ENCODE measurements at regions not wholly inside any gene's neighbourhood (a gene's known extent, or its start where the extent isn't known, plus 50 kb on each side); places are given as distances from the start of the nearest gene placed in this dataset.
"Not testable (repeated sequence)": the region's sequence is repeated elsewhere in the genome, so short reads cannot be mapped to it uniquely, and the experiment has no call there.

- no peak for DNase-seq
These were observed 1118.9 kb upstream of the CELF2 start for GRCh38 chr10:9898633-9899395.

DNA sequence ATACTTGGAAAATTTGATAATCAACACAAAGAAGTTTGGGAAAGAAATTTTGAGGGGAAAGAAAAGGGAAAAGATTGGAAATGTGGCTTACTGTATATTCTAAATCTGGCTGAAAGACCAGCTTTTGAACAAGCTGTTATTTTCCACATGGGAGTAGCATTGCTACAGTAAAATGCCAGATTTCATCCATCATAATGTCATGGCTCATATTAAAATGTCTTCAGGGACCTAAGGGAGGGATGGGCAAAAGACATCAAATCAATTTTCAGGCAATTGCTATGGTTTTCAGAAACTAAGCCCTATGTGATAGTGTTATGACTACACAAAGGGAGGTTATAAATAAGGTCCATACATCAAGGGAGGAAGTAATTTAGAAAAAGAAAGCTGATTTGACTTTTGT lies 1116.9 kb upstream of the CELF2 start:
- no peak for DNase-seq

DNA sequence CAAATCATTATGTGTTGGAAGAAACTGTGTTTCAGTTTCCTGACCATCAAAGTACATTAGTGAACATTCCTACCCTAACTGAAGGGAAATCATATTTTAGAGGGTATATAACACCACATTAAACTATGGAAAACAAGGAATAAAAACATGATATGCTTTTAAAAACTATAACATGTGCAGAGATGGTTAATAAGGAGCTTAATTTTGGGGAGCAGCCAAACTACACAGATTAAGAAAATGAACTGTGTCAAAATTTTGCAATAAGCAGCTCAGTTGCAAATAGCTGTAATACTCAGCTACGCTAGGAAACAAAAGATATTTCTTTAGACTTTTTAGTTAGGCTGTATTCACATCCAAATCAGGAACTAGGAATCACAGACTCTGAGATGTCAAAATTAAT lies 1115.7 kb upstream of the CELF2 start:
- DNase-seq: no peak

- no peak for DNase-seq
These were observed 1107.2 kb upstream of the CELF2 start for GRCh38 chr10:9910446-9910845.

DNA sequence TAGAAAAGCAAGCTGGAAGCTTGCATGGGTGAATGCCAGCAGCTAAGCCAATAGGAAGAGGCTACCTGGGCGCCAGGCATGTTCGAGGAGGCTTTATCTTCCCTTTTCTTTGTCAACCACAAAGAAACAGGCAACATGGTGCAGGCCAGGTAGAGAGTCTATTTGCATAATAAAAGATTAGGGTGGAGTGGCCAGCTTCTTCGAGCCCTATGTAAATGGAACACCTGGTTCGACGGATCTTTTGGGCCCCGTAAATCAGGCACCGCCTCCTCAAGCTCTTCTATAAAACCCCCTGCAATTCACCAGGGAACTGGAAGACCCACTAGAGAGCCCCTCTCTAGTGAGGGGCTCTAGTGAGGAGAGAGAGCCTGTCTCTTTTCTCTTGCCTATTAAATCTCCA lies 1106.2 kb upstream of the CELF2 start:
- no peak for DNase-seq

- no peak for DNase-seq
These were observed 1103.7 kb upstream of the CELF2 start for GRCh38 chr10:9913876-9914514.

DNA sequence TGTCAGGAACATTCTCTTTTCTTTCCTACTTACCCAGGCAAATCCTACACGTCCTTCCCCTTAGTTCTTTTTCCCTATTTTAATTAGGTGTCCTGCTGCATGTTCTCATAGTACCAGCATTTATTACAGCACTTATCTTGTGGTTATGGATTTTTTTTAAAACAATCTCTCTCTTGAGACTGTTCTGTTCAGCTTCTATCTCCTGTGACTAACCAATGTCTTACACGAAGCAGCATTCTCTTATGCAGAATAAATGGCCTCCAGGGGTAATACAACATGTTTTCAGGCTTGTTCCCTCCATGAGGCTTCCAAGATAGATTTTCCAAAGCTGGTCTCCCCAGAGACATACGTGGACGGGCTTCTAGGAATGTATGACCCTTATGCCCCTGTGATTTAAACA lies 1096.1 kb upstream of the CELF2 start:
- no peak for DNase-seq

GRCh38 chr10:9922126-9922870 lies 1095.4 kb upstream of the CELF2 start:
- DNase-seq: no peak

DNA sequence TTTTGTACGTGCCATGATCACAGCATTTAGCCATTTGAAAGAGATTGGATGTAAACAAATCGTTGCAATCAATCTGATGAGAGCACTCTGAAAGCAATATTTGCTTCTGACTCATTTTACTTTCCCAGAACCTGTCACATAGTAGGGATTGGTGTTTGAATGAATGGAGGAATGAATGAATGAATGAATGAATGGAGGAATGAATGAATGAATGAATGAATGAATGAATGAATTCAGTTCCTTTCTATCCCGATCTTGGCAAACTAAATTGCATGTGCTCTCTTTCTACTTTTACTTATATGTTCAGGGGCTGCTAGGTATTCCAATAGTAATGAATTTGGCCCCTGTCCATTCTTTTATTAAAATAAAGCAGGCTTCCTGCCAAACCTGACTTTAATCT lies 1091.7 kb upstream of the CELF2 start:
- no peak for DNase-seq

- no peak for DNase-seq
These were observed 1090.8 kb upstream of the CELF2 start for GRCh38 chr10:9926881-9927280.

DNA sequence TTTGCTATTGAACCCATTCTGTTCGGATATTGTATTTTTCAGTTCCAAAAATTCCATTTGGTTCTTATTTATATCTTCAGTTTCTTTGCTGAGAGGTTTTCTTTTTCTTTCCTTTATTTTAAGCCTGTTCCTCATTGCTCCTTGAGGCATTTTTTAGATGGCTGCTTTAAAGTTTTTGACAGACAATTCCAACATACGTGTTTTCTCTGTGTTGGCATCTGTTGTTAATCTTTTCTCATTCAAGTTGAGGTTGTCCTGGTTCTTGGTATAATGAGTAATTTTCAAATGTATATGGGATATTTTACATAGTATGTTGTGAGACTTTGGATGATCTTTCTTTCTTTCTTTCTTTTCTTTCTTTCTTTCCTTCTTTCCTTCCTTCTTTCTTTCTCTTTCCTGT lies 1078.0 kb upstream of the CELF2 start:
- DNase-seq: no peak

GRCh38 chr10:9944690-9945089 lies 1073.0 kb upstream of the CELF2 start:
- no peak for DNase-seq

GRCh38 chr10:9950070-9950469 lies 1067.6 kb upstream of the CELF2 start:
- DNase-seq: no peak

DNA sequence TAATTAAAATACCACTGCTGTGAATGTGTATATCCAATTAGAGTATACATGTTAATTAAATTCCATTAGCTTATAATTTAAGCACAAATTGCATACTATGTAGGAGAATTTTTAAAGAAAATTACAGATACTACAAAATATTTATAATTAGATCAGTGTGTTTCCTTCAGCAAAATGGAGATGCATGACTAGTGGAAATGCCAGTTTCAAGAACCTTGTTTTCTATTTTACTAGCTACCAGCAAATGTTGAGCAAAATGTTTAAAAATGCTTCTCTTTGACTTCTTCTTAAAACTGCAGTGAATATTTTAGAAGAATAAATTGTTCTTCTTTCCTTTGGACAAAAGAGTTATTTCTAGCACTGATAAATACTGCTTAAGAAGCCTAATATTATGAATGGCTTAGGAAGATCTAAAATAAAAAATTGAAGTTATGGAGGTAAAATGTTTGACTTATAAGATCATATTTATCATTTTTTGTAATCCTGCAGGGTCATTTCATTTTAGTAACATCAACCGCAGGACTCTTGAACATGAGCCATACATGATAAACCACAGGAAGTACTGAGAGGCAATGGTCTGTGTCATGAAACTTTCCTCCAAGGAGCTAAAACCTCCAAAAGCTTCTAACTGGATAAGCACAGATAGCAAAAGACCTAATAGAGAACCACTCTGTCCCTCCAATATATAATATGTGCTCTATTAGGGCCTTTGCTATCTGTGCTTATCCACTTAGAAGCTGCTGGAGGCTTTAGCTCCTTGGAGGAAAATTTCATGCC lies 1066.0 kb upstream of the CELF2 start:
- DNase-seq: no peak

DNA sequence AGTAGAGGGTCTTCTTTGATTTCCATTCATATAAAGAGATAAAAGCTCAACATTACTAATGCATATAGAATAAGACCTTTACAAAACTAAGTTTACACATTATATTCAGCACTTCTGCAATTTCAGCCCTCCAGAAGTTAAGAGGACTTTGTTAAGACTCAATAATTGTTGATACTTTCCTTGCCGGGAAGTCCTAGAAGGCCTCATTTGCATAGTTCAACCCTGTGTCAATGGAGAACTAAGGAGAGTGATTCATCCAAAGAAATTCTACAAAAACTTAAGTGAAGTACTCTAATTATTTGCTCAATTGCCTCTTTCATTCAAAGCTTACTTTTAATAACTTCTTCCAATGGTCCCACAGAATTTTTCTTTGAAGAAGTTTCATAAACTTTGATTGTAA lies 1060.3 kb upstream of the CELF2 start:
- DNase-seq: no peak

GRCh38 chr10:9957876-9958275 lies 1059.8 kb upstream of the CELF2 start:
- DNase-seq: not testable (repeated sequence)

DNA sequence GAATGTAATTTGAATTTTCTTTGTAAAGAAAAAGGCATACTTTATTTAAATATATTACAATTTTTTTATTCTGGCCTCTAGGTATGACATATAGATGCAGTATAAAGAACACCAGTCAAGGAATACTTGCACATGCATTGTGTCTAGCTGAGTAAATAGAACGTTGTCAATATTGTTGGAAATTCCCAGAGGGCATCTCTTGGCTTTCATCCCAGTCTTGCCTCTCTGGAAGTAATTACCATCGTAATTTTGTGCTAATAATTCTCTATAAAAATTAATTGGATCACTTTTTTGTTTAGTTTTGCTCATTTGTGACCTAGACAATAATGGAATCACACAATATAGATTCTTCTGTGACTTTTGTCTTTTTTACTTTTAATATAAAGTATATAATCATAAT lies 1052.3 kb upstream of the CELF2 start:
- DNase-seq: no peak

- DNase-seq: no peak
These were observed 1030.9 kb upstream of the CELF2 start for GRCh38 chr10:9986786-9987185.

DNA sequence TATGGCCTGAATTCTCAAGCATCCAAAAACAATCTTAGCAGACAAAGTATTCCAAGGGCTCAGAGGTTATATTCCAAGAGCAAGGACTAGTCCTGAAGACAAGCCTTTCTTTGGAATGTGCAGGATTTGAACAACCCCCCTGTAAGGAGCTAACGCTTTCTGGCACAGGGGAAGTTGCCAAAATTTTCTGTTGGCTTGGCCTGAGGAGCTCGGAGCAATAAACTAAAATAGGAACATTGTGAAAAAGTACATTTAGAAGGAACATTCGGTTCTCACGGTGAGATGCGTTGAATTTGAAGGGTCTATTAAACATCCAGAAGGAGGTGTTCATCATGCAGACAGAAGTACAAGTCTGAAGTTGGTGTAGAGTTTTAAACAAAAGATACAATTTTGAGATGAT lies 1030.5 kb upstream of the CELF2 start:
- DNase-seq: no peak

- DNase-seq: no peak
These were observed 1025.0 kb upstream of the CELF2 start for GRCh38 chr10:9992661-9993060.

- DNase-seq: no peak
These were observed 1023.5 kb upstream of the CELF2 start for GRCh38 chr10:9994131-9994530.

GRCh38 chr10:9999627-10000026 lies 1018.0 kb upstream of the CELF2 start:
- DNase-seq: no peak

DNA sequence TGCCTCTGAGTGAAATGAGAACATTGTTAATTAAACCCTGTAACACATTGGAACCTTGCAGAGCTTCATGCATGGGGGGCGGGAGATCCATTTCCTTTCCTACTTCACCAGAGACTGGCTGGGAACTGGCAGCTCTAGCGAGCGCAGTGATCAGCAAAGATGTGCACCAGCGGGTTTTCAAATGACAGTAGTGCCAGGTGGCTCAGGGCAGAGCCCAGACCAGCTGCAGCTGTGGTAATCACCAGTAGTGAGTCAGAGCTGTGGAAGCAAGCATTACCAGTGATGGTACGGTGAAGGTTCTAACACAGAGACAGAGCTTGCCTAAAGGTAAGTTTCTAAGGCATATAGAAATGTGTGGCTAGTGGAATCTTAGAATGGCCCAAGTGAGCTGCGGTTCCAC lies 1009.7 kb upstream of the CELF2 start:
- no peak for DNase-seq
